NCI-H2196 (cell line): ENCODE measurements at regions not wholly inside any gene's neighbourhood (a gene's known extent, or its start where the extent isn't known, plus 50 kb on each side); places are given as distances from the start of the nearest gene placed in this dataset.

Experiments used
- DNase-seq: peaks from one replicate; lab custom pipeline; 2025; ENCODE audit not compliant: unreplicated experiment; lab: John Stamatoyannopoulos, UW

DNA sequence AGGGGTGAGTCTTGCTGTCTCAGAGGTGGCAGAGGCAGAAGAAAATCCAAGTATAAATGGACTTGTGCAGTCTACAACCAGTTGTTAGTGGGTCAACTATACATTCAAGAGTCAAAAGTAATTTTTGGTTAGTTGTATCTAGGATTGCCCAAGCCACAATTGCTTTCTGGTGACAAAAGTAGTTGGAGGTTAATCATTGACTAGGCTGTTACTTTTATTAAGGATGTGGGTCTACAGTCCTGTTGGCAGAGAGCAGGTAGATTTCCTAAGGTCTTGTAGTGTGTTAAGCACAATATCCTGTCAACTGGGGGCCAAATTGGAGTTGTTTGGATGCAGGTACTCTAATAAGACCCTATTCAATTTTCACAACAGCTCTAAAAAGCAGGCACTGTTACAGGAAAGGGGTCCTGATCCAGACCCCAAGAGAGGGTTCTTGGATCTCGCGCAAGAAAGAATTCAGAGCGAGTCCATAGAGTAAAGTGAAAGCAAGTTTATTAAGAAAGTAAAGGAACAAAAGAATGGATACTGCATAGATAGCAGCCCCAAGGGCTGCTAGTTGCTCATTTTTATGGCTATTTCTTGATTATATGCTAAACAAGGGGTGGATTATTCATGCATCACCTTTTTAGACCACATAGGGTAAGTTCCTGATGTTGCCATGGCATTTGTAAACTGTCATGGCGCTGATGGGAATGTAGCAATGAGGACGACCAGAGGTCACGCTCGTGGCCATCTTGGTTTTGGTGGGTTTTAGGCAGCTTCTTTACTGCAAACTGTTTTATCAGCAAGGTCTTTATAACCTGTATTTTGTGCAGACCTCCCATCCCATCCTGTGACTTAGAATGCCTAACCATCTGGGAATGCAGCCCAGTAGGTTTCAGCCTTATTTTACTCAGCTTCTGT lies 232.6 kb upstream of the SRRM4 start:
- DNase-seq: no peak

GRCh38 chr12:118749646-118750045 lies 231.7 kb upstream of the SRRM4 start:
- no peak for DNase-seq

DNA sequence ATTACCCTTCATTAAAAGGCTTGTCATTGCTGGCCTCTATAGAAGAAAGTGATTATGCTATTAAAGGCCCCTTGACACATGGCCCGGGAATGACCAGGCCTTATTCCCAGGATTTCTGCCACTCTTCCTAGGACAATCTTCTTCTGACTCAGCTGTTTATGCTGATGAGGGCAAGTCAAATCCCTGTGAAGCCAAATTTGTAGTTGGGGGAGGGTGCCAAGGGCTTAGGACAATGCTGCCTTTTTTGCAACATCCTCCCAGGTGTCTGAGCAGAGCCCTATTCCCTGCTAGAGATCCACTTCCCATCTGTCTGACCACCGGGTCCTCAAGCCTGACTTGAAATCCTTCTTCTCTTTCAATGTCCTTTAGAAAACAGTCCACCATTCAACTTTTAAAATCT lies 230.7 kb upstream of the SRRM4 start:
- DNase-seq: no peak

- no peak for DNase-seq
Observed at GRCh38 chr12:118751355-118751754, 230.0 kb upstream of the SRRM4 start.

- no peak for DNase-seq
Observed at GRCh38 chr12:118760623-118761022, 220.7 kb upstream of the SRRM4 start.

DNA sequence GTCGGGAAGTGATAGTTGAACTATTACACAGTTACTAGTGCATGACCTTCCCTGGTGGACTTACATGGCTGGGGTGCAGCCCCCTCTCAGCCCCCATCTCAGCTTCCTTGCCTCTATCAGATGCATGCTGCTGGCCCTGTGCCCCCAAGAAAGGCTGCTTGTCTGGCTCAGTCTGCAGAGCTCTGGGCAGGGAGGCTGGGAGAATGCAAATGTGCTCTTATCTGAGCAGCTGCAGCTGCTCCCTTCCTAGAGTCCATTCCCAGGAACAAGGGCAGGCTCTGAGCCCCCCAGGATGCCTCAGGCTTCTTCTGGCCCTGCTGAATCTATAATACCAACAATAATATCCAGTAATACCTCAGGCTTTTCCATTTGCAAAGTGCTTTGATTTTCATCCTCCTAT lies 218.1 kb upstream of the SRRM4 start:
- no peak for DNase-seq

DNA sequence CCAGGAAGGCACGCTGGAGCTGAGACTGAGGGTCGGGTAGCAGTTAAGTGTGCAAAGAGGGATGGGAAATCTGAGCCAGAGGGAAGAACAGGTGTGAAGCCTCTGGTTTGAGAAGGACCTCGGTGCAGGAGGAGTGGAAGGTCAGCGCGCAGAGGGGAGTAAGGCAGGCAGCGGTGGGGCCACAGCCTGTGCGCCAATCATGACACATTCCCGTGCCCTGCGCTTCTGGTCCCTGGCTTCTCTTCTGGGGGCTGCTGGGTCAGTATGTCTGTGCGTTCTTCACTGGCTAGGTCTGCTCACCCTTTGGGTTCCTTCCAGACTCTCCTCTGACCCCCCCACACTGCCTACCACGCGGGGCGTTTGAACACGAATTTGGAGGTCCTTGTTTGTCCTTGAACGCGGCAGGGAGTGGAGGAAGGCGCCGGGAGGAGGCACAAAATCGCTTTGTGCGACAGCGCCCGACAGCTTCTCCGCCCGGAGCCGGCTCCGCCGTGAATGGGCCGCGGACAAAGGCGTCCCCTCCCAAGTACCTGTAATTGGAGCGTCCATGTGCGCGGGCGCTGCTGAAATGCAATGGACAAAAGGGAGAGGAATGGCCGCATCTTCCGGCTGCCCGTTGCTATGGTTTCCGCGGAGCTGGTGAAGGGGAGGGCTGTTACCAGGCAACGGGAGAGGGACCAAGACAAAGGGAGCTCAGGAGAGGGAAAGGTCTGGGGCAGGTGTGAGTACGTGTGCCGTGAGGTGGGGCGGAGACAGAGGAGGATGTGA lies 207.2 kb upstream of the SRRM4 start:
- DNase-seq: peak; percentile 92

DNA sequence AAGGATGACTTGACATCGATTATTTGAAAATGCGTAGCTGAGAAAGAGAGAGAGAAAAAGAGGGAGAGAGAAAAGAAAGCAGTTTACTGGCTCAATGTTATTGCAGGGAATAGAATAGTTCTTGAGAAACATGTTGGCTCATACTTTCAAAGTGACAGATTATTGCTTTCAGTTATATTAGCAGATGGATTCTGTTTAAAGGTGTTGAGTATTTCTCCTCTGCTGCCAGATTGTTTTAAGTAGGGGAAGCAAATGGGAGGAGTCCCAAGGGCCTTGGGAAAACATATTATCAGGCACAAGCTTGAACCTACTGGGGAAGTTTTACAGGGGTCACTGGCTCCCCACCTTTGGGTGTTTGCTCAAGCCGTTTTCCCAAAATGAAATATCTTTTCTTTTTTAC lies 203.8 kb upstream of the SRRM4 start:
- no peak for DNase-seq

DNA sequence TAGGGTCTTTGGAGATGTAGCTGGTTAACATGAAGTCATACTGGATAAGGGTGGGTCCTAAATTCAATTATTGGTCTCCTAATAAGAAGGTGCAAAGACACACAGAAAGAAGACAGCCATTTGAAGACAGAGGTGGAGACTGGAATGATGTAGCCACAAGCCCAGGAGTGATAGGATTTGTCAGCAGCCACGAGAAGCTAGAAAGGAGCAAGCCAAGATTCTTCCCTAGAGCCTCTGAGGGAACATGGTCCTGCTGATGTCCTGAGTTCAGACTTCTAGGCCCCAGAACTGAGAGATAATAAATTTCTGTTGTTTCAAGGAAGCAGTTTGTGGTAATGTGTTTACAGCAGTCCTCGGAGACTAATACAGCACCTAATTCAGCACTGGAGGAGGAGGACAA lies 203.3 kb upstream of the SRRM4 start:
- no peak for DNase-seq

- DNase-seq: no peak
Observed at GRCh38 chr12:118780939-118781338, 200.4 kb upstream of the SRRM4 start.

GRCh38 chr12:118781692-118782091 lies 199.6 kb upstream of the SRRM4 start:
- no peak for DNase-seq

DNA sequence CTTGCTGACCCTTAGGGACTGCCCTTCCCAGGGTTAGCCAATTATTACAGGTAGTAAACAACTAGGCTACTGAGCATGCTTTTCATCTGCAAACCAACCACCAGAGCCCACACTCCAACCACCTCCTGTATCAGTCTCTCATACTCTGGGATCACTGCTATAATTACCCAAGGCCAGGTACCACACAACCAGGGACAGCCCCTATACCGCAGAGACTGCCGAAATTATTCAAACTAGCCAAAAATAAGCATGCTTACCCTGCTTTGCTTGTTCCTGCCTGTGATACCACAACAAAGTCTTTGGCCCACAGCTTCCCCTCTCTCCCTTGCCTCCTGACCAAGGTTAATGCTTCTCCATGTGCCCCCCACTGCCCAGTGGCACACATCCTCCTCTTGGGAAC lies 197.6 kb upstream of the SRRM4 start:
- DNase-seq: no peak

DNA sequence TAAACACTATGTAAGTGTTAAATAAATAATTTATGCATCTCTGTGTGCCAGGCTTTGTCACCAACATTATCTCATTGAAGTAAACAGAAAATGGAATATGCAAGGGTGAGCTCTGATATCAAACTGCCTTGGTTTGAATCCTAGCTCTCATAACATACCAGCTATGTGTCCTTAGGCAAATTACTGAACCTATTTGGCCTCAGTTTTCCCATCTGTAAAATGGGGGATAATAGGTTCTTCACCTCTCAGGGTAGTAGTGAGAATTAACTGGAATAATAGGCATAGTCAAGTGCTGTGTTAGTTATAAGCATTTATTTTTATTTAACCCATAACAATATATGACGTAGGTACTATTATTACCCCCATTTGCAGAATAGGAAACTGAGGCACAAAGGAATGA lies 190.8 kb upstream of the SRRM4 start:
- no peak for DNase-seq

- no peak for DNase-seq
Observed at GRCh38 chr12:118813778-118814357, 167.5 kb upstream of the SRRM4 start.

GRCh38 chr12:118816296-118816695 lies 165.0 kb upstream of the SRRM4 start:
- DNase-seq: no peak

- no peak for DNase-seq
Observed at GRCh38 chr12:118821386-118821925, 159.9 kb upstream of the SRRM4 start.

GRCh38 chr12:118822512-118822911 lies 158.8 kb upstream of the SRRM4 start:
- DNase-seq: no peak

- DNase-seq: no peak
Observed at GRCh38 chr12:118827047-118827446, 154.3 kb upstream of the SRRM4 start.

- no peak for DNase-seq
Observed at GRCh38 chr12:118827606-118828005, 153.7 kb upstream of the SRRM4 start.

DNA sequence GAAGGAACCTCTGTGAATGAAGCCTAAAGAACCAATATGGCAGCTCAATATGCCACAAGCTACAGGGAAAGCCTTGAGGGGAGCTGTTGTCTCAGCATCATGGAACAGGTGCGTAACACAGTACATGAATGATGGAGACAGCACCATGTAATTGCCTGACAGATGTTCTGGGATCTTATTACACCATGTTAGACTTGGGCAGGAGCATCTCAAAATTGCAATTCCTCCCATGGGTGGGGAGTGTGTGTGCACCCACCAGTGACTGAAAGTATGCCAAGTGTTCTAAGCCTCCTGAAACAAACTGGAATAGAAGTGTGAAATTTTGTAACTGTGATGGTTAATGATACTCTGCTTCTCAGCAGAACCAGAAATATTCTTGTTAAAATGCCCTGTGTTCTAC lies 151.0 kb upstream of the SRRM4 start:
- no peak for DNase-seq

- no peak for DNase-seq
Observed at GRCh38 chr12:118835926-118836325, 145.4 kb upstream of the SRRM4 start.

GRCh38 chr12:118840399-118840798 lies 140.9 kb upstream of the SRRM4 start:
- no peak for DNase-seq
